ENCODE measurements at regions not wholly inside any gene's neighbourhood (a gene's known extent, or its start where the extent isn't known, plus 50 kb on each side); places are given as distances from the start of the nearest gene placed in this dataset.

DNA sequence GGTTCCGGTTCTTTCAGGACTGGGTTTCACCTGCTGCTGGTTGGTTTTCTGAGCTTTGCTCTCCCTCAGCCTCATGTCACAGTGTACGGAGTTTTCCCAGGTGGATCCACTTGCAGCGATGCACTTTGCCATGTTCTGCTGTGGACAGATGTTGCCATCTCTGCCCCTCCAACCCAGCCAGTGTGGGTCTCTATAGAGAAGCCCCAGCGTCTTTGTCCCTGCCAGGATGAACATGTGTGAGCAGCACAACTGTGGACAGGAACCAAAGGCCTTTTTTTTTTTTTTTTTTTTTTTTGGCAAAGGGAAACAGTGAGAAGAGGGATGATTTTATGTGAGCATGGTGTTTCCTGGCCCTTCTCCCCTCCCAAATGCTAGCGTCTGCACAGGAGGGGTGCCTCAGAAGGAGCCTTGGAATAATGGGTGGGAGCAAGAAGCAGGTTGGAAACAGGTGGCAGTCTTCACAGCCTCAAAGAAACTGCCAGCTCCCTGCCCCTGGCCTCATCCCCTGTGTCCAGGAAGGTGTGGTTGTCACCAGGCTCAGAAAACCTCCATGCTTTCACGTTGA is 106.5 kb downstream of the RPS24 start:
- ATAC-seq (peak in 1 of 8 donors; percentile 11), DNase-seq (no peak)
- H3K4me1 ChIP-seq: no peaks in the 10 kb centered on the region
- no peaks in the 10 kb centered on the region for H3K9me3 ChIP-seq
- intact Hi-C loops (cut with DNase I): no loop called here
- TF ChIP-seq, protein P1, sequence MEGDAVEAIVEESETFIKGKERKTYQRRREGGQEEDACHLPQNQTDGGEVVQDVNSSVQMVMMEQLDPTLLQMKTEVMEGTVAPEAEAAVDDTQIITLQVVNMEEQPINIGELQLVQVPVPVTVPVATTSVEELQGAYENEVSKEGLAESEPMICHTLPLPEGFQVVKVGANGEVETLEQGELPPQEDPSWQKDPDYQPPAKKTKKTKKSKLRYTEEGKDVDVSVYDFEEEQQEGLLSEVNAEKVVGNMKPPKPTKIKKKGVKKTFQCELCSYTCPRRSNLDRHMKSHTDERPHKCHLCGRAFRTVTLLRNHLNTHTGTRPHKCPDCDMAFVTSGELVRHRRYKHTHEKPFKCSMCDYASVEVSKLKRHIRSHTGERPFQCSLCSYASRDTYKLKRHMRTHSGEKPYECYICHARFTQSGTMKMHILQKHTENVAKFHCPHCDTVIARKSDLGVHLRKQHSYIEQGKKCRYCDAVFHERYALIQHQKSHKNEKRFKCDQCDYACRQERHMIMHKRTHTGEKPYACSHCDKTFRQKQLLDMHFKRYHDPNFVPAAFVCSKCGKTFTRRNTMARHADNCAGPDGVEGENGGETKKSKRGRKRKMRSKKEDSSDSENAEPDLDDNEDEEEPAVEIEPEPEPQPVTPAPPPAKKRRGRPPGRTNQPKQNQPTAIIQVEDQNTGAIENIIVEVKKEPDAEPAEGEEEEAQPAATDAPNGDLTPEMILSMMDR (IDR thresholded peaks at IDR 0.05): no peak
- WGBS, 2 donors: 65 to 70% methylated on average over 6 of the region's 6 CpGs
- no peak overlapping the region for H3K4me3 ChIP-seq
- H3K27ac ChIP-seq: no peak overlapping the region
- H3K36me3 ChIP-seq: no peaks in the 10 kb centered on the region
- H3K27me3 ChIP-seq: peaks cover 0 to 15% (median 0%) of the 10 kb centered on the region in 7 donors

DNA sequence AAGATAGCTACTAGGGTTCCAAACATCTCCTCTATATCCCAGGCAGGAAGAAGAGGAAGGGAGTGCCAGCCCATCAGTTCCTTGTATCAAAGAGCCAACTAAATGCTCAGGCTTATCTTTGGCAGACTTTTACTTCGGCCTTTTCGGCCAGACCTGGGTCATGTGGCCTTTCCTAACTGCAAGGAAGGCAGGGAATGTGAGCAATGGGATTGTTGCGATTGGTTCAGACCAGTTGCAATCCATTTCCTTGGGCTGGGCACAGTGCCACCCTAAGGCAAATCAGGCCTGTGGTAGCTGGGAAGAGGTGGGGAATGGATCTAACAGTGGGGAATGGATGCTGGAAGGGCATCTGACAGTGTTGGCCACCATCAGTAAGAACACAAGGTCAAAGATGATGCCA is 109.9 kb downstream of the RPS24 start:
- 85 to 88% methylated on average over 3 of the region's 3 CpGs for WGBS, 2 donors
- Histone ChIP-seq H3K9me3 (no peaks in the 10 kb centered on the region), H3K4me3 (no peak overlapping the region), H3K27me3 (peaks cover 0 to 12% (median 0%) of the 10 kb centered on the region in 7 donors), H3K36me3 (no peaks in the 10 kb centered on the region), H3K27ac (no peak overlapping the region), H3K4me1 (no peaks in the 10 kb centered on the region)
- DNase-seq (no peak), ATAC-seq (no peak)
- intact Hi-C loops (cut with DNase I): no loop called here
- TF ChIP-seq, protein P1 (IDR thresholded peaks at IDR 0.05): no peak

DNA sequence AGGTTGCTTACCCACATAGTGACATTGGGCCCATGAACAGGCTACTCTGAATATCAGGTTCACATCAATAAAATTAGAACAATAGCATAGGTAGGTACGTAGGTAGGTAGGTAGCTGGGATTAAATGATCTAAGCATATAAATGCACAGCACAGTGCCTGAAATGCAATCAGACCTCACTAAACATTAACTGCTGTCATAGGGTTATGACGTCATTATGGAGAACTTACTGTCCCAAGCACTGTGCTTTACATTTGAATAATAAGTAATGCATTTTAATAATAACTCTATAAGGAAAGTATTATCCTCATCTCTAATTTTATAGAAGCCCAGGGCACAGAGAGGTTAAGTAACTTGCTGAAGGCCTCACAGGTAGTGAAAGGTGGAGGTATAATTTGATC is 112.5 kb downstream of the RPS24 start:
- no peak overlapping the region for H3K27ac ChIP-seq
- H3K9me3 ChIP-seq: no peaks in the 10 kb centered on the region
- TF ChIP-seq, protein P1 (IDR thresholded peaks at IDR 0.05): no peak
- intact Hi-C loops (cut with DNase I): loop anchor here in 1 of 10 donors (1.0 kb wide), 1 partner anchor 26 kb away; no protein-coding TSS in a partner anchor
- no peak for ATAC-seq
- H3K27me3 ChIP-seq: peaks cover 0 to 8% (median 0%) of the 10 kb centered on the region in 7 donors
- H3K4me3 ChIP-seq: no peak overlapping the region
- H3K36me3 ChIP-seq: no peaks in the 10 kb centered on the region
- H3K4me1 ChIP-seq: no peaks in the 10 kb centered on the region
- no peak for DNase-seq
- 79 to 91% methylated on average over 2 of the region's 2 CpGs for WGBS, 2 donors

DNA sequence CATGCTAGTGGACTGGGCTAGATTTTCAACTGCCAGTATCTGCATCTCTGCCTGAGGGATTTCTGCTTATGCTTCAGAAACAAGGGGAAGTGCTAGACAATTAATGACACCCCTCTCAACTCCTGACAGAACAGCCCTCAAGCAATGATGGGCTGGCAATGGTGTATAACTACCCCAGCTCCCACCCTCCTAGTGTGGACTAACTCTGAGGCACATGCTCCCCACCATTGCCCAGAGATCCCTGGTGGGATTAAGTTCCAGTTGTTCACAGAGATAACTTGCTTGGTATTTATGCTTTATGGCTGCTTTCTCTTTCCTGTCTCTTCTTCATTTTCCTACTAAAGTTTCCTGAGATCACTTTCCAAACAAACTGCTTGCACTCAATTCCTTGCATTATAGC is 113.5 kb downstream of the RPS24 start:
- TF ChIP-seq, protein P1 (IDR thresholded peaks at IDR 0.05): no peak

More for the DNA sequence above, 113.5 kb downstream of the RPS24 start:
- Histone ChIP-seq H3K27ac (no peak overlapping the region), H3K4me1 (no peaks in the 10 kb centered on the region), H3K9me3 (no peaks in the 10 kb centered on the region), H3K36me3 (no peaks in the 10 kb centered on the region), H3K4me3 (no peak overlapping the region), H3K27me3 (peaks cover 0 to 5% (median 0%) of the 10 kb centered on the region in 7 donors)
- DNase-seq (no peak), ATAC-seq (no peak)
- intact Hi-C loops (cut with DNase I): no loop called here
